B cell (primary cell): ENCODE measurements at regions not wholly inside any gene's neighbourhood (a gene's known extent, or its start where the extent isn't known, plus 50 kb on each side); places are given as distances from the start of the nearest gene placed in this dataset.

Experiments used
- ATAC-seq: fragments of 200-7000 bp; cut with Tn5 transposase; one replicate; pipeline ENCODE4 v1.10.0; 2021; ENCODE audit warnings: low read depth, mild to moderate bottlenecking, moderate number of reproducible peaks, moderate library complexity
- CTCF ChIA-PET: fragments of 350-600 bp; sonication (Branson Sonifier 250); formaldehyde crosslinking; loops from one replicate; lab custom pipeline; 2021; ENCODE audit warnings: antibody characterized with exemption, inconsistent platforms; lab: Charles Lee
- POLR2A ChIA-PET: fragments of 350-600 bp; sonication (Branson Sonifier 250); formaldehyde crosslinking; loops from one replicate; lab custom pipeline; 2021; ENCODE audit warnings: antibody characterized with exemption; lab: Charles Lee
- DNase-seq: peaks from one replicate; pipeline ENCODE4 v3.0.0; 2013
- H2AFZ ChIP-seq: 2 replicates; pipeline ENCODE4 v1.6.1; 2012; ENCODE audit warnings: mild to moderate bottlenecking, low read depth, low read length; ENCODE audit not compliant: insufficient read depth, poor library complexity, severe bottlenecking
- H3K27ac ChIP-seq, 2 donors: 1 replicate in 1 of 2; 2 replicates in 1 of 2; pipeline ENCODE4 v1.5.1; 2012 to 2013; ENCODE audit warnings: low read length in 2 of 2, mild to moderate bottlenecking in 2 of 2, moderate library complexity in 1 of 2
- H3K27me3 ChIP-seq, 4 experiments: fragments of 200-600 bp in 1 of 4; sonication (generic) in 1 of 4; replicated peaks in 1 of 4; 1 replicate in 2 of 4; 2 replicates in 2 of 4; pipeline versions ENCODE4 v1.6.1 to v1.7.0; 2013 to 2016; ENCODE audit warnings: low read length in 3 of 4, mild to moderate bottlenecking in 2 of 4, mixed read lengths in 1 of 4, moderate library complexity in 1 of 4; ENCODE audit not compliant: insufficient read depth in 4 of 4, control insufficient read depth in 3 of 4; ENCODE audit errors: control extremely low read depth in 1 of 4
- H3K36me3 ChIP-seq, 2 experiments: replicated peaks in 1 of 2; 1 replicate in 1 of 2; 2 replicates in 1 of 2; pipeline versions ENCODE4 v1.6.1 to v1.7.1; 2013; ENCODE audit warnings: low read length in 1 of 2; ENCODE audit not compliant: insufficient read depth in 2 of 2, control insufficient read depth in 1 of 2; ENCODE audit errors: control extremely low read depth in 1 of 2, extremely low read depth in 1 of 2
- H3K4me1 ChIP-seq, 2 donors: fragments of 200-600 bp in 1 of 2; sonication (generic) in 1 of 2; 1 replicate in 1 of 2; 2 replicates in 1 of 2; pipeline versions ENCODE4 v1.5.1 to v1.6.1; 2013 to 2017; ENCODE audit warnings: low read length in 2 of 2; ENCODE audit not compliant: control insufficient read depth in 2 of 2, insufficient read depth in 2 of 2
- H3K4me2 ChIP-seq: replicated peaks from 2 replicates; pipeline ENCODE3; 2012; ENCODE audit warnings: mild to moderate bottlenecking, low read depth, low read length; ENCODE audit not compliant: poor library complexity, severe bottlenecking
- H3K4me3 ChIP-seq, 5 experiments: fragments of 200-600 bp in 1 of 5; sonication (generic) in 1 of 5; 1 replicate in 3 of 5; 2 replicates in 2 of 5; pipeline versions ENCODE4 v1.5.1 to v1.7.0; 2011 to 2016; ENCODE audit warnings: low read length in 4 of 5, mild to moderate bottlenecking in 4 of 5, low read depth in 2 of 5, control low read depth in 1 of 5, moderate library complexity in 1 of 5; ENCODE audit not compliant: insufficient read depth in 1 of 5; ENCODE audit errors: control extremely low read depth in 1 of 5, extremely low read depth in 1 of 5
- H3K79me2 ChIP-seq: fragments of 200-600 bp; sonication (generic); one replicate; pipeline ENCODE4 v1.6.0; 2016; ENCODE audit warnings: low read length; ENCODE audit not compliant: control insufficient read depth, insufficient read depth
- H3K9ac ChIP-seq: fragments of 200-600 bp; sonication (generic); 2 replicates; pipeline ENCODE4 v1.6.1; 2017; ENCODE audit warnings: mild to moderate bottlenecking, low read length, moderate library complexity
- H3K9me3 ChIP-seq, 3 donors: one replicate each; pipeline versions ENCODE4 v1.6.1 to v1.7.1; 2013; ENCODE audit warnings: low read length in 2 of 3; ENCODE audit not compliant: control insufficient read depth in 2 of 3, insufficient read depth in 1 of 3; ENCODE audit errors: control extremely low read depth in 1 of 3
- H4K20me1 ChIP-seq: 2 replicates; pipeline ENCODE4 v1.6.0; 2012; ENCODE audit warnings: mild to moderate bottlenecking, low read length; ENCODE audit not compliant: insufficient read depth, control insufficient read depth, poor library complexity, severe bottlenecking
- H3K27ac Mint-ChIP-seq: one replicate; pipeline ENCODE4 v1.8.0; 2021; ENCODE audit warnings: mixed read lengths
- H3K27me3 Mint-ChIP-seq: one replicate; pipeline ENCODE4 v1.8.0; 2021; ENCODE audit warnings: mixed read lengths
- H3K4me1 Mint-ChIP-seq: one replicate; pipeline ENCODE4 v1.8.0; 2021; ENCODE audit warnings: mixed read lengths
- H3K4me3 Mint-ChIP-seq: one replicate; pipeline ENCODE4 v1.8.0; 2021; ENCODE audit warnings: mixed read lengths
- H3K9me3 Mint-ChIP-seq: one replicate; pipeline ENCODE4 v1.8.0; 2022; ENCODE audit warnings: mixed read lengths; ENCODE audit not compliant: insufficient read depth
- EZH2 ChIP-seq: IDR thresholded peaks from 2 replicates; pipeline ENCODE4 v1.6.1; 2012; ENCODE audit warnings: borderline replicate concordance, low read depth, mild to moderate bottlenecking, moderate library complexity, low read length; ENCODE audit not compliant: insufficient read depth, poor library complexity, severe bottlenecking
- WGBS: methylation state at CpG from one replicate; pipeline ENCODE4 v1.1.5; 2013; ENCODE audit warnings: missing lambda C conversion rate; ENCODE audit not compliant: insufficient coverage; 5-methylcytosine and 5-hydroxymethylcytosine counted together
- intact Hi-C: fragments of 100-400 bp; cut with micrococcal nuclease; formaldehyde crosslinking; loops from one replicate; pipeline ENCODE4 v1.10.0; 2022
- TF ChIP-seq, protein P1 (sequence below): fragments of 200-600 bp; IDR thresholded peaks from one replicate; pipeline ENCODE4 v1.8.0; 2022; ENCODE audit warnings: antibody characterized with exemption, mild to moderate bottlenecking

DNA sequence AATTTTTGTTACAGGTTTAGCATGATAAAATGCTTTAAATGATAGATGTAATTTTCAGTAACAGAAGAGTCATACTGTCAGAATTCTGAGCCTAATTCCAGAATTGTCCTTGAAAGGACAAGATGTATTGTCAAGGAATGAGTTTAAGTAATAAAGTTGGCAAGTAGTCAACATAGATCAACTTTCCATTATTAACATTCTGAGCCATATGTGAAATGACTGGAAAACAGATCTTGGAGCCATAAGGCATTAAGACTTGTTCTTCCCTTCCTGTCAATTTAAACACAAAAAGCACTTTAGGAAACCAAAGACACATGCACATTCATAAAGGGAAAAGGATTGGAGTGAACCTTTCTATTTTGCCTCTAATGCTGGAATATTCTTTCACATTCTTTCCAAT is 107.0 kb downstream of the ODF2L start:
- POLR2A ChIA-PET: no interaction called here
- Histone ChIP-seq H2AFZ (no peak overlapping the region), H3K9ac (no peak overlapping the region), H3K27ac (no peak overlapping the region), H3K4me2 (no peak overlapping the region), H3K79me2 (no peaks in the 10 kb centered on the region), H3K4me1 (no peaks in the 10 kb centered on the region), H3K36me3 (no peaks in the 10 kb centered on the region), H4K20me1 (no peaks in the 10 kb centered on the region), H3K27me3 (no peaks in the 10 kb centered on the region), H3K4me3 (no peak overlapping the region), H3K9me3 (no peaks in the 10 kb centered on the region)
- intact Hi-C loops: no loop called here
- ATAC-seq: no peak
- CTCF ChIA-PET: no interaction called here
- no peak for TF ChIP-seq EZH2
- no peaks in the 10 kb centered on the region for H3K27me3 Mint-ChIP-seq
- DNase-seq: no peak
- H3K9me3 Mint-ChIP-seq: peaks cover 7% of the 10 kb centered on the region
- no peak overlapping the region for H3K27ac Mint-ChIP-seq
- H3K4me3 Mint-ChIP-seq: no peak overlapping the region
- H3K4me1 Mint-ChIP-seq: no peaks in the 10 kb centered on the region

DNA sequence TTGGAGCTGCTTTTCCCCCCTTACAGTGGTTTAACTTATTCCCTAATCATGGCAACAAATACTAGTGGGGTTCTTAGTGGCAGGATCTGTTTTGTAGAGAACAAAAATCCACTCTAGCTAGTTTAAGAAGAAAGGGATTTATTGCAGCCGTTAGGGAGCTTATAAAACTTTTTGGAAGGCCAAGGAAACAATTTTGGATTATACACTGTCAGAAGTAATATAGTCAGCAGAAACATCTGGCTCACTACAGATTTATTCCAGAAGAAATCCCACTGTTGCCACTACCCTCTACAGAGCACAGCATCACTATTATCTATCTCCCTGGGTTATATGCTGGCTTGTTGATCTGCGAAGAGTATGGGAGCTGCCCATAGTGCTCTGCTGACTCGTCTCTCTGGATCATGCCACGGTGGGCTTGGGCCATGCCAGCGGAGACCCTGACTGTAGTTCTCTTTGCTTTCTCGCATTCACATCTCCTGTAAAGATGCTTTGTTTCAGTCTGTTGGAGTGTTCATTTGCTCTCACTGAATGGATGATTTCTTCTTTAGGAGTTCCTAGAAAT is 107.5 kb downstream of the ODF2L start:
- no peaks in the 10 kb centered on the region for H3K27me3 ChIP-seq
- POLR2A ChIA-PET: no interaction called here
- no peaks in the 10 kb centered on the region for H3K27me3 Mint-ChIP-seq
- H3K4me1 ChIP-seq: no peaks in the 10 kb centered on the region
- no peaks in the 10 kb centered on the region for H3K79me2 ChIP-seq
- H3K9ac ChIP-seq: no peak overlapping the region
- WGBS: 92% methylated on average over 4 of the region's 6 CpGs
- no peak overlapping the region for H3K27ac Mint-ChIP-seq
- H3K27ac ChIP-seq: no peak overlapping the region
- H3K36me3 ChIP-seq: no peaks in the 10 kb centered on the region
- DNase-seq (no peak), ATAC-seq (no peak)
- H4K20me1 ChIP-seq: no peaks in the 10 kb centered on the region
- H3K4me3 Mint-ChIP-seq: no peak overlapping the region
- H3K4me3 ChIP-seq: no peak overlapping the region
- TF ChIP-seq, protein P1, sequence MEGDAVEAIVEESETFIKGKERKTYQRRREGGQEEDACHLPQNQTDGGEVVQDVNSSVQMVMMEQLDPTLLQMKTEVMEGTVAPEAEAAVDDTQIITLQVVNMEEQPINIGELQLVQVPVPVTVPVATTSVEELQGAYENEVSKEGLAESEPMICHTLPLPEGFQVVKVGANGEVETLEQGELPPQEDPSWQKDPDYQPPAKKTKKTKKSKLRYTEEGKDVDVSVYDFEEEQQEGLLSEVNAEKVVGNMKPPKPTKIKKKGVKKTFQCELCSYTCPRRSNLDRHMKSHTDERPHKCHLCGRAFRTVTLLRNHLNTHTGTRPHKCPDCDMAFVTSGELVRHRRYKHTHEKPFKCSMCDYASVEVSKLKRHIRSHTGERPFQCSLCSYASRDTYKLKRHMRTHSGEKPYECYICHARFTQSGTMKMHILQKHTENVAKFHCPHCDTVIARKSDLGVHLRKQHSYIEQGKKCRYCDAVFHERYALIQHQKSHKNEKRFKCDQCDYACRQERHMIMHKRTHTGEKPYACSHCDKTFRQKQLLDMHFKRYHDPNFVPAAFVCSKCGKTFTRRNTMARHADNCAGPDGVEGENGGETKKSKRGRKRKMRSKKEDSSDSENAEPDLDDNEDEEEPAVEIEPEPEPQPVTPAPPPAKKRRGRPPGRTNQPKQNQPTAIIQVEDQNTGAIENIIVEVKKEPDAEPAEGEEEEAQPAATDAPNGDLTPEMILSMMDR: no peak
- no peak for TF ChIP-seq EZH2
- no peak overlapping the region for H2AFZ ChIP-seq
- intact Hi-C loops: no loop called here
- peaks cover 7% of the 10 kb centered on the region for H3K9me3 Mint-ChIP-seq
- CTCF ChIA-PET: no interaction called here
- H3K9me3 ChIP-seq: no peaks in the 10 kb centered on the region
- no peaks in the 10 kb centered on the region for H3K4me1 Mint-ChIP-seq
- H3K4me2 ChIP-seq: no peak overlapping the region
